ENCODE measurements at regions not wholly inside any gene's neighbourhood (a gene's known extent, or its start where the extent isn't known, plus 50 kb on each side); places are given as distances from the start of the nearest gene placed in this dataset.

DNA sequence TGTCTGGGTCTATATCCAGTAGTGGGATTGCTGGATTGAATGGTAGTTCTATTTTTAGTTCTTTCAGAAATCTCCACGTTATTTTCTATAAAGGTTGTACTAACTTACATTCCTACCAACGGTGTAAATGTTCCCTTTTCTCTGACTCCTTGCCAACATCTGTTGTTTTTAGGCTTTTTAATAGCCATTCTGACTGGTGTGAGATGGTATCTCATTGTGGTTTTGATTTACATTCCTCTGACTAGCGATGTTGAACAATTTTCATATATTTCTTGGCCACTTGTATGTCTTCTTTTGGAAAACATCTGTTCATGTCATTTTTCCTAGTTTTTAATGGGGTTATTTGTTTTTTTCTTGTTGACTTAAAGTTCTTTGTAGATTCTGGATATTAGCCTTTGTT, 99.3 kb downstream of the BMP2 start:
- TF ChIP-seq, protein P1, sequence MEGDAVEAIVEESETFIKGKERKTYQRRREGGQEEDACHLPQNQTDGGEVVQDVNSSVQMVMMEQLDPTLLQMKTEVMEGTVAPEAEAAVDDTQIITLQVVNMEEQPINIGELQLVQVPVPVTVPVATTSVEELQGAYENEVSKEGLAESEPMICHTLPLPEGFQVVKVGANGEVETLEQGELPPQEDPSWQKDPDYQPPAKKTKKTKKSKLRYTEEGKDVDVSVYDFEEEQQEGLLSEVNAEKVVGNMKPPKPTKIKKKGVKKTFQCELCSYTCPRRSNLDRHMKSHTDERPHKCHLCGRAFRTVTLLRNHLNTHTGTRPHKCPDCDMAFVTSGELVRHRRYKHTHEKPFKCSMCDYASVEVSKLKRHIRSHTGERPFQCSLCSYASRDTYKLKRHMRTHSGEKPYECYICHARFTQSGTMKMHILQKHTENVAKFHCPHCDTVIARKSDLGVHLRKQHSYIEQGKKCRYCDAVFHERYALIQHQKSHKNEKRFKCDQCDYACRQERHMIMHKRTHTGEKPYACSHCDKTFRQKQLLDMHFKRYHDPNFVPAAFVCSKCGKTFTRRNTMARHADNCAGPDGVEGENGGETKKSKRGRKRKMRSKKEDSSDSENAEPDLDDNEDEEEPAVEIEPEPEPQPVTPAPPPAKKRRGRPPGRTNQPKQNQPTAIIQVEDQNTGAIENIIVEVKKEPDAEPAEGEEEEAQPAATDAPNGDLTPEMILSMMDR (IDR thresholded peaks at IDR 0.05) = no peak
- no peak for TF ChIP-seq POLR2AphosphoS5 (IDR thresholded peaks at IDR 0.05)
- TF ChIP-seq EP300 (IDR thresholded peaks at IDR 0.05; ENCODE audit: low read depth) = no peak
- TF ChIP-seq POLR2A (IDR thresholded peaks at IDR 0.05) = no peak
- no peak overlapping the region for H3K27ac ChIP-seq
- H3K9me3 ChIP-seq = no peaks in the 10 kb centered on the region
- no peaks in the 10 kb centered on the region for H3K36me3 ChIP-seq
- in situ Hi-C loops (cut with MboI; ENCODE audit: low pct_ligation_motif_present in 1 of 4, low pct_unique_long_range_greater_than_20kb in 1 of 4, low sequenced_read_pairs in 3 of 4) (no loop called here), intact Hi-C loops (cut with DNase I; ENCODE audit: low total_unique reads) (no loop called here)
- H3K27me3 ChIP-seq = peaks cover 7% of the 10 kb centered on the region
- no peak overlapping the region for H3K4me3 ChIP-seq
- DNase-seq = no peak
- 33 to 44% methylated on average over 3 of the region's 3 CpGs for WGBS, 2 donors (ENCODE audit: low coverage in 1 of 2)
- H3K4me1 ChIP-seq = no peaks in the 10 kb centered on the region

DNA sequence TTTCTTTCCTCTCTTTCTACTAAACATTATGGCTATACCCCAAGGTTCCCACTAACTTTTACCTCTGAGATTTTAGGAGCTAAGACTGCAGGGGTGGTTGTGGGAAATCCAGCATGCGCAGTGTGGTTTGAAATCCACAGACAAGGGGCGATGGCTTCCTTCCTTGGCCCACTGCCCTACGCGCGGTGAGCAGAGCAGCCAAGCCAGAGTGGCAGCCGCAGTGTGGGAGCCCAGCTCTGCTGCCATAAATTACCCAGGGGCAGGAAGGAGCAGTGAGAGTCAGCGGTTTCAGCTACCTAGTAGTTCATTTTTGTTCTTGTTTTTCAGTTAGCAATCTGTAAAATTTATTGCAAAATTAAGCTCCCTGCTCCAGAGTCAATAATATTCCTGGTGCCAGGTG, 101.4 kb downstream of the BMP2 start:
- no peaks in the 10 kb centered on the region for H3K4me1 ChIP-seq
- DNase-seq = no peak
- no peaks in the 10 kb centered on the region for H3K36me3 ChIP-seq
- H3K27ac ChIP-seq = no peak overlapping the region
- H3K9me3 ChIP-seq = no peaks in the 10 kb centered on the region
- WGBS, 2 donors (ENCODE audit: low coverage in 1 of 2) = 25 to 78% methylated on average over 2 to 7 of the region's 7 CpGs
- intact Hi-C loops (cut with DNase I; ENCODE audit: low total_unique reads) (no loop called here), in situ Hi-C loops (cut with MboI; ENCODE audit: low pct_ligation_motif_present in 1 of 4, low pct_unique_long_range_greater_than_20kb in 1 of 4, low sequenced_read_pairs in 3 of 4) (no loop called here)
- no peak overlapping the region for H3K4me3 ChIP-seq
- peaks cover 7% of the 10 kb centered on the region for H3K27me3 ChIP-seq
- TF ChIP-seq, protein P1 (IDR thresholded peaks at IDR 0.05) = no peak
- no peak for TF ChIP-seq POLR2AphosphoS5 (IDR thresholded peaks at IDR 0.05)
- no peak for TF ChIP-seq POLR2A (IDR thresholded peaks at IDR 0.05)
- TF ChIP-seq EP300 (IDR thresholded peaks at IDR 0.05; ENCODE audit: low read depth) = no peak

DNA sequence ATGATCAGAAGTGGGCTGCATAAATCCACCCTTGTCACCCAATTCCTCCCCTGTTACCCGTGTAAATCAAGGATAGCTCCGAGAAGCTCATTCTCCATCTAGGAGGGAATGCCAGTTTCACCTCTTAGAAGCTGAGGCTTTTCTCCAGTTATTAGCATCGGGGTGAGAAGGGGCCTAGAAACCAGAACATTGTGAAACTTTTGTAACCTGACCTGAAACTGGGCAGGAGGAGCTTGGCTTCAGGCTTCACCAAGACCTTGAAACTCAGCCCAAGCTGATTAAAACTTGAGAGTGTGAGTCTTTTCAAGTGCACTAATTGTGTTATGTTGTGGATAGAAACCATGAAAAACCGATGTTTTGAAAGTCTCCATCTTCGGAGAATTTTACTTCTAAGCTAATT, 103.1 kb downstream of the BMP2 start:
- H3K27ac ChIP-seq = no peak overlapping the region
- TF ChIP-seq POLR2AphosphoS5 (IDR thresholded peaks at IDR 0.05) (no peak), POLR2A (IDR thresholded peaks at IDR 0.05) (no peak), EP300 (IDR thresholded peaks at IDR 0.05; ENCODE audit: low read depth) (no peak)
- TF ChIP-seq, protein P1 (IDR thresholded peaks at IDR 0.05) = no peak
- intact Hi-C loops (cut with DNase I; ENCODE audit: low total_unique reads) (no loop called here), in situ Hi-C loops (cut with MboI; ENCODE audit: low pct_ligation_motif_present in 1 of 4, low pct_unique_long_range_greater_than_20kb in 1 of 4, low sequenced_read_pairs in 3 of 4) (no loop called here)
- H3K4me3 ChIP-seq = no peak overlapping the region
- H3K27me3 ChIP-seq = peaks cover 7% of the 10 kb centered on the region
- WGBS, 2 donors (ENCODE audit: low coverage in 1 of 2) = 69 to 85% methylated on average over 2 to 5 of the region's 5 CpGs
- DNase-seq = no peak
- H3K4me1 ChIP-seq = no peaks in the 10 kb centered on the region
- no peaks in the 10 kb centered on the region for H3K36me3 ChIP-seq
- no peaks in the 10 kb centered on the region for H3K9me3 ChIP-seq

DNA sequence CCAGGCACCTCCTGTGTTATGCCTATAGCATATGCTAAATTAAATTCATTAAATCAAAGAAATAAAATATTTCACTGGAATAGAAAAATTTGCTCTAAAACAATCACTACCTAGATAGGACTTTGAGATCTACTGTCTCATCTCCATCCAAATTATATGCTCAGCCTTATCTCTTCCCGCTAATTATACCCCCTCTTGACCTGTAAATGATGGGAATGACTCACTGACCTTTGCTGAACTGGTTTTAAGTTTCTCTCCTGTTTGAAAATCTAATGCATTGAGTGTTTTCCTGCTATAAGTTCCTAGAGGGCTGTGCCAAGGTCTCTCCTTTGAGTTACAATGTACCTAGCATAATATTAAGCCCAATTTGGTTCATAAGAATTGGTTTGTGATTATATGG, 110.1 kb downstream of the BMP2 start:
- TF ChIP-seq POLR2A (IDR thresholded peaks at IDR 0.05) = no peak
- TF ChIP-seq, protein P1 (IDR thresholded peaks at IDR 0.05) = no peak
- TF ChIP-seq EP300 (IDR thresholded peaks at IDR 0.05; ENCODE audit: low read depth) = no peak
- no peaks in the 10 kb centered on the region for H3K4me1 ChIP-seq
- no peaks in the 10 kb centered on the region for H3K27me3 ChIP-seq
- H3K9me3 ChIP-seq = no peaks in the 10 kb centered on the region
- no peaks in the 10 kb centered on the region for H3K36me3 ChIP-seq
- in situ Hi-C loops (cut with MboI; ENCODE audit: low pct_ligation_motif_present in 1 of 4, low pct_unique_long_range_greater_than_20kb in 1 of 4, low sequenced_read_pairs in 3 of 4) (no loop called here), intact Hi-C loops (cut with DNase I; ENCODE audit: low total_unique reads) (no loop called here)
- no peak overlapping the region for H3K4me3 ChIP-seq
- 35 to 71% methylated on average over 1 of the region's 1 CpG for WGBS, 2 donors (ENCODE audit: low coverage in 1 of 2)
- no peak for DNase-seq
- H3K27ac ChIP-seq = no peak overlapping the region

All from transverse colon (tissue), 4 donors.